Prostate gland (tissue), 2 donors: ENCODE measurements at regions not wholly inside any gene's neighbourhood (a gene's known extent, or its start where the extent isn't known, plus 50 kb on each side); places are given as distances from the start of the nearest gene placed in this dataset.

Source experiments
- DNase-seq: peaks from one replicate; pipeline ENCODE4 v3.0.0-alpha.2; 2019; ENCODE audit warnings: low spot score
- H3K27ac ChIP-seq, 2 donors: fragments of 200-600 bp; sonication (generic); 2 replicates each; pipeline ENCODE4 v1.5.1; 2017 to 2019
- H3K27me3 ChIP-seq: fragments of 200-600 bp; sonication (generic); replicated peaks from 2 replicates; pipeline ENCODE4 v1.5.1; 2019; ENCODE audit not compliant: insufficient read depth
- H3K36me3 ChIP-seq, 2 donors: fragments of 200-600 bp; sonication (generic); 1 replicate in 1 of 2; 2 replicates in 1 of 2; pipeline versions ENCODE4 v1.5.1 to v1.8.1; 2017 to 2019
- H3K4me1 ChIP-seq: fragments of 200-600 bp; sonication (generic); replicated peaks from 2 replicates; pipeline ENCODE4 v1.5.1; 2019
- H3K4me3 ChIP-seq, 2 donors: fragments of 200-600 bp; sonication (generic); 2 replicates each; pipeline ENCODE4 v1.5.1; 2017 to 2019
- H3K9me3 ChIP-seq: fragments of 200-600 bp; sonication (generic); 2 replicates; pipeline ENCODE4 v1.5.1; 2017
- CTCF ChIP-seq, 4 experiments: fragments of 200-600 bp in 2 of 4; fragments of 450-650 bp in 2 of 4; sonication (generic) in 2 of 4; IDR thresholded peaks; 1 replicate in 3 of 4; 2 replicates in 1 of 4; pipeline ENCODE4 v1.5.1; 2016 to 2019; ENCODE audit warnings: antibody characterized with exemption in 4 of 4, mild to moderate bottlenecking in 2 of 4, moderate library complexity in 2 of 4
- POLR2A ChIP-seq: fragments of 450-650 bp; IDR thresholded peaks from one replicate; pipeline ENCODE4 v1.6.1; 2016; ENCODE audit warnings: antibody characterized with exemption, mild to moderate bottlenecking
- POLR2AphosphoS5 ChIP-seq: sonication (generic); formaldehyde crosslinking; IDR thresholded peaks from one replicate; pipeline ENCODE4 v1.6.1; 2017; ENCODE audit warnings: antibody characterized with exemption
- WGBS: methylation state at CpG from one replicate; pipeline ENCODE4 v1.1.5; 2018; 5-methylcytosine and 5-hydroxymethylcytosine counted together
- intact Hi-C: fragments of 100-400 bp; cut with DNase I; formaldehyde crosslinking; loops from one replicate; pipeline ENCODE4 v1.14.2; 2022

- no peak overlapping the region for H3K4me3 ChIP-seq
- no peaks in the 10 kb centered on the region for H3K9me3 ChIP-seq
- no peak overlapping the region for H3K27ac ChIP-seq
- H3K27me3 ChIP-seq: no peaks in the 10 kb centered on the region
- intact Hi-C loops: no loop called here
- DNase-seq: no peak
- no peaks in the 10 kb centered on the region for H3K36me3 ChIP-seq
- WGBS: 82% methylated on average over 5 of the region's 5 CpGs
- H3K4me1 ChIP-seq: no peaks in the 10 kb centered on the region
- TF ChIP-seq POLR2AphosphoS5 (no peak), CTCF (IDR thresholded peaks at IDR 0.05) (no peak)
These were observed 466.0 kb downstream of the NR4A2 start for GRCh38 chr2:155866477-155866876.

- no peaks in the 10 kb centered on the region for H3K27me3 ChIP-seq
- 89% methylated on average over 1 of the region's 1 CpG for WGBS
- TF ChIP-seq CTCF (IDR thresholded peaks at IDR 0.05): no peak
- TF ChIP-seq POLR2AphosphoS5: no peak
- TF ChIP-seq POLR2A: no peak
- H3K4me1 ChIP-seq: no peaks in the 10 kb centered on the region
- DNase-seq: no peak
- H3K36me3 ChIP-seq: no peaks in the 10 kb centered on the region
- no peak overlapping the region for H3K4me3 ChIP-seq
- no peak overlapping the region for H3K27ac ChIP-seq
- H3K9me3 ChIP-seq: no peaks in the 10 kb centered on the region
- intact Hi-C loops: no loop called here
These were observed 480.4 kb downstream of the NR4A2 start for GRCh38 chr2:155852156-155852555.

- H3K9me3 ChIP-seq: no peaks in the 10 kb centered on the region
- no peak for DNase-seq
These were observed 486.3 kb downstream of the NR4A2 start for GRCh38 chr2:155846259-155846658.

GRCh38 chr2:155844461-155844860 lies 488.1 kb downstream of the NR4A2 start:
- no peaks in the 10 kb centered on the region for H3K4me1 ChIP-seq
- H3K27me3 ChIP-seq: no peaks in the 10 kb centered on the region
- H3K9me3 ChIP-seq: no peaks in the 10 kb centered on the region
- no peak for DNase-seq
- intact Hi-C loops: no loop called here
- H3K36me3 ChIP-seq: no peaks in the 10 kb centered on the region
- 94% methylated on average over 2 of the region's 2 CpGs for whole genome bisulfite sequencing
- no peak overlapping the region for H3K4me3 ChIP-seq
- TF ChIP-seq POLR2A (no peak), CTCF (IDR thresholded peaks at IDR 0.05) (no peak), POLR2AphosphoS5 (no peak)
- H3K27ac ChIP-seq: no peak overlapping the region

More at GRCh38 chr2:155846259-155846658, 486.3 kb downstream of the NR4A2 start:
- no peaks in the 10 kb centered on the region for H3K27me3 ChIP-seq
- intact Hi-C loops: no loop called here
- TF ChIP-seq POLR2AphosphoS5 (no peak), POLR2A (no peak)
- no peaks in the 10 kb centered on the region for H3K4me1 ChIP-seq
- H3K4me3 ChIP-seq: no peak overlapping the region
- H3K27ac ChIP-seq: no peak overlapping the region
- H3K36me3 ChIP-seq: no peaks in the 10 kb centered on the region

- no peak overlapping the region for H3K27ac ChIP-seq
- 56% methylated on average over 6 of the region's 6 CpGs for WGBS
- no peaks in the 10 kb centered on the region for H3K9me3 ChIP-seq
- no peaks in the 10 kb centered on the region for H3K27me3 ChIP-seq
- no peak overlapping the region for H3K4me3 ChIP-seq
- no peaks in the 10 kb centered on the region for H3K4me1 ChIP-seq
- intact Hi-C loops: no loop called here
- no peaks in the 10 kb centered on the region for H3K36me3 ChIP-seq
- TF ChIP-seq POLR2AphosphoS5 (no peak), POLR2A (no peak), CTCF (IDR thresholded peaks at IDR 0.05) (no peak)
- no peak for DNase-seq
These were observed 490.4 kb downstream of the NR4A2 start for GRCh38 chr2:155842103-155842502.
